ENCODE measurements at regions not wholly inside any gene's neighbourhood (a gene's known extent, or its start where the extent isn't known, plus 50 kb on each side); places are given as distances from the start of the nearest gene placed in this dataset.

DNA sequence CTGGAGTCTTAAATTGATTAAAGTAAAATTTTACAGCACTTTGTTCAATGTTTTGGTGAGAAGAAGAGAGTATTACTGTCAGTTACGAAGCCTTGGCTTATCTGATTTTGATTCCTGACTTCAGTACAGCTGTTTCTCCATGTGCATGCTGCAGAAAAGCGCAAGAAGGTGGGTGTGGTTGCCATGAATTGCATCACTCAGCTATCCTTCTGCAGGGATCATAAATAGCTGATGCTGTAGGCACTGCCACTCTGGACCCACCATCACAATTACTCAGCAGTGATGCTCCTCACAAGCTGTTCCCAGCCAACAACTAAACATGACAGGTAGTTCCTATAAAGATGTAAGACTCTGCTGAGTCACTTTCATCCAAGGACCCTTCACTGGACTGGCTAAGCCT is 321.2 kb downstream of the IRS2 start:
- TF ChIP-seq, protein P1, sequence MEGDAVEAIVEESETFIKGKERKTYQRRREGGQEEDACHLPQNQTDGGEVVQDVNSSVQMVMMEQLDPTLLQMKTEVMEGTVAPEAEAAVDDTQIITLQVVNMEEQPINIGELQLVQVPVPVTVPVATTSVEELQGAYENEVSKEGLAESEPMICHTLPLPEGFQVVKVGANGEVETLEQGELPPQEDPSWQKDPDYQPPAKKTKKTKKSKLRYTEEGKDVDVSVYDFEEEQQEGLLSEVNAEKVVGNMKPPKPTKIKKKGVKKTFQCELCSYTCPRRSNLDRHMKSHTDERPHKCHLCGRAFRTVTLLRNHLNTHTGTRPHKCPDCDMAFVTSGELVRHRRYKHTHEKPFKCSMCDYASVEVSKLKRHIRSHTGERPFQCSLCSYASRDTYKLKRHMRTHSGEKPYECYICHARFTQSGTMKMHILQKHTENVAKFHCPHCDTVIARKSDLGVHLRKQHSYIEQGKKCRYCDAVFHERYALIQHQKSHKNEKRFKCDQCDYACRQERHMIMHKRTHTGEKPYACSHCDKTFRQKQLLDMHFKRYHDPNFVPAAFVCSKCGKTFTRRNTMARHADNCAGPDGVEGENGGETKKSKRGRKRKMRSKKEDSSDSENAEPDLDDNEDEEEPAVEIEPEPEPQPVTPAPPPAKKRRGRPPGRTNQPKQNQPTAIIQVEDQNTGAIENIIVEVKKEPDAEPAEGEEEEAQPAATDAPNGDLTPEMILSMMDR (IDR thresholded peaks at IDR 0.05 in 8 of 11, conservative IDR thresholded peaks at IDR 0.05 in 3 of 11): no peak
- TF ChIP-seq POLR2AphosphoS5 (IDR thresholded peaks at IDR 0.05) (no peak), POLR2A (IDR thresholded peaks at IDR 0.05) (no peak)

All from spleen (tissue), 7 donors.